Activated CD4-positive, alpha-beta T cell treated with anti-CD3 and anti-CD28 coated beads, Interleukin-2, amount 50 U/mL, for 48 hours (primary cell): ENCODE measurements at regions not wholly inside any gene's neighbourhood (a gene's known extent, or its start where the extent isn't known, plus 50 kb on each side); places are given as distances from the start of the nearest gene placed in this dataset.

Experiments used
- DNase-seq, 2 experiments: peaks; one replicate each; pipeline ENCODE4 v3.0.0-alpha.2; 2020

DNA sequence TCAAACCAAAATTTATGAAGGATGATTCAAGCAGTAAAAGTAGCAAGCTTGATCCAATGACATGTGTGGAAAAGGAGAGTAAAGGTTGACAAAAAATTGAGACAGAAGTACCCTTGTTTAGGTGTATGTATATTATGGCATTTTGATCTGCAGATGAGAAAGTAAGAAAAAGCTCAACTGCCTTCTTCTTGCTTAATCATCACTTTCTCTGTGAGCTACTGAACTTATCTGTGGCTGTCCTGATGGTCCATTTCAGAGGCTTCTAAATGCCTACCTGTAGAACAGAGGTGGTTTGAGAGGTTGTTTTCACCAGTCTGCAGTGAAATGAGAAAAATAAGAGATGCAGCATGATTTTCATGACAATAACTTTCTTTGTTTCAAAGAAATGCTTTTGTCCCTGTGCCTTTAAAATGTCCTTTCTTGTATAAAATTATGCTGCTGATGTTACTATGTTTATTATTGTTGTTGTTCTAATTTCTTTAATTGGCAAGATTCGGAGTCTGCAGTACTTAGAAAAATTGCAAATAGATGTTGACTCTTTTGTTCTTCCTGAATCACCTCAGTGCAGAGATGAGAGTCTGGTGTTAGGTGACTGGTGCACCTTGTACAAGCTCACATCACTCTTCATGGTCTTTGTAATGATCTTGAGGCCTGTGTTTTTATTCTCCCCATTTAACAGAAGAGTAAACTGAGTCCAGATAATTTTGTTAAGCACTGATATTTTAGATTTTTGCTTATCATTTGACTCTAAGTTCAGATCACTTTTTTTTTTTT, 821.9 kb downstream of the VRK1 start:
- DNase-seq: no peak

DNA sequence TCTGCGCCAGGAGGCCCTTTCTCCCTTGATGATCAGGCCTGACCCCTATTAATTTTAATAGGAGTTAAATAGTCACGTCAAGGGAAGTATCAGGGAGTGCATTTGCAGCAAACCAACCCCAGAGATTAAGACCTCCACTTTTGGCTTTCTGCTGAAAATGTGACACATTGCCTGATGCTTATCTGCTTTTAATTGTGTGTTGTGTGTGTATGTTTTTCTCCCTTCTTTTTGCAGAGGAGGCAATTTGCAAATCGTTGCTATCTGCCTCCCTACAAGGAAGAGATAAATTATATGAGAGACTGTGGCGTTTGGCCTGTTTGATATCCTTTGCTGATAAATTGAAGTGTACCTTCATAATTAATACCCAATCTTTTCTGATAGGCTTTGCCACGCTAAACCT, 822.9 kb downstream of the VRK1 start:
- no peak for DNase-seq

- no peak for DNase-seq
These were observed 827.8 kb downstream of the VRK1 start for GRCh38 chr14:97624985-97625384.

GRCh38 chr14:97625477-97625876, 828.3 kb downstream of the VRK1 start:
- DNase-seq: no peak

DNA sequence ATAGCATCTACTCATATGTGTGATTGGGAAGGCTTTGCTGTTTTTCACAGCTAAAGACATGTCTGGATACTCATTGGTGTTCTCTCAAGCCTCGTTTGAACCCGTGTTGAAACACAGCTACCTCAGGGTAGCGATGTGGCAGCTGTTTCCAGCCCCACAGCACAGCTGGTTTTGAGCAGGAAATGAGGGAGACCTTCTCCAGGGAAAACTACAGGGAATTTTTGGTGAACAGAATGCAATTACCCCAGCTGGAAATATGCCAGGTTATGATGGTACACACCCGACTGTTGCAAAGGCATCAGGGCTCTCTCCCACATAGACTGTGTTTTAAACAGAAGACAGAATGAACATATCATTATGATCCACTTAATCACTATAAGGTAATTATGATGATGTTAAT, 828.9 kb downstream of the VRK1 start:
- DNase-seq: no peak

DNA sequence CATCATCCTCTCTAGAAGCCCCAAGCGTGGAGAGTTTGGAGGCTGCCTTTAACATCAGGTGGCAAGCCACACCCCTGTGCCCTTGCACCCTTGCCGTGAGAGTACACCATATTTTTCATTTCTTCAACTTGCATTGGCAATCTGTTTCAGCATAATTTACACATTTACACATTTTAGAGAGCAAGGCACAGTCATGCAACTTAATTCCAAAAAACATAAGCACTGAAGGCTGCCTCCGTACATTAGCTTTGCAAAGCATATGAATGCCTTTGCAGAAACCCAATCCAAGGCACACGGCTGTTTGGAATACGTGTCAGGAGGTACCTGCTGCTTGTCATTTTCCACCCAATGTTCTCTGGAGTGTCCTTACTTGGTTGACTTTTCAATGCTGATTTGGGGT, 833.1 kb downstream of the VRK1 start:
- no peak for DNase-seq

DNA sequence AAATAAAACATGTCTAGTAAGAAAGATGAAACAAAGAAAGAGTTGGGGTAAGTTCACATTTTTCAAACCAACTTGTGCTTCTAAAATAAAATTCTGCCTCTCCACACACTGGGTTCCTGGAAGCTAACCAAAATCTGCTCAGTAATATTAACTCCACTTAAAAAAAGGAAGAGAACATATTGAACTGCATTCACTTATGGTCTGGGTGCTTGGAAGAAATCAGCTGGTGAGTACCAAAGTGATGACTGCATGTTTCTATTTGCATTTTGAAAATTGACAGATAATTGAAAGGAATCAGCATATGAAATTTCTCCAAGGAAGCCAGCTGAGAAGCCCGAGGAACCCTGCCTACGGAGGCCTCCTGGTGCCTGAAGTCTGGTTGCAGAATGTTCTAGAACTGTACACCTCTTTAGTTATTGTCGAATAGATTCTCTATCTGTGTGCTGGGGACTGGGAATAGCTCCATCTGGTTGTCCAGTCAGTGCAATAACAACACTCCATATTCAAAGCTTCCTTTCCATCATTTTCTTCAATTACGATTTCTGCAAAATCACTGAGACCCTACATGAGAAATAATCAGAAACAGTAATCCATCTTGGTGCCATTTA, 836.1 kb downstream of the VRK1 start:
- DNase-seq: no peak

- peak; percentile 10 to 14 for DNase-seq
These were observed 837.6 kb downstream of the VRK1 start for GRCh38 chr14:97634751-97635150.

GRCh38 chr14:97638864-97639263, 841.7 kb downstream of the VRK1 start:
- no peak for DNase-seq

GRCh38 chr14:97640031-97640430, 842.8 kb downstream of the VRK1 start:
- no peak for DNase-seq

GRCh38 chr14:97641827-97642226, 844.6 kb downstream of the VRK1 start:
- DNase-seq: no peak

GRCh38 chr14:97642631-97643030, 845.4 kb downstream of the VRK1 start:
- no peak for DNase-seq

DNA sequence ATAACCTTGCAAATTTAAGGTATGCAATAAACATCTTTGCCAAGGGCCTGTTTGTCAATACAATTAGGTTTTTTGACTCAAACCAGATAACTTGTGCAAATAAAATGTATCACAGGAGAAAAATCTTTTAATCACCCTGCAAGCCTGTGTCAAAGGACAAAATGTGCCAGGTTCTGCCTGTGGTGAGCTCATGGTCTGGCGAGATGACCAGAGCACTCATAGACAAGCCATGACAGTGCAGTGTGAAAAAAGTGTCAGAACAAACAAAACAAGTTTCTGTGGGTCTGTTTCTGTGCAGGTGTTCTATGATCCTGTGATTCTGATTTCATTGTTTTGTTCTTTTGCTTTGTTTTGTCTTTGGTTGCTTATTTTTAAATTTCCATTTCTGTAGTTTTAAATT, 847.2 kb downstream of the VRK1 start:
- DNase-seq: no peak

- no peak for DNase-seq
These were observed 852.6 kb downstream of the VRK1 start for GRCh38 chr14:97649752-97650151.

DNA sequence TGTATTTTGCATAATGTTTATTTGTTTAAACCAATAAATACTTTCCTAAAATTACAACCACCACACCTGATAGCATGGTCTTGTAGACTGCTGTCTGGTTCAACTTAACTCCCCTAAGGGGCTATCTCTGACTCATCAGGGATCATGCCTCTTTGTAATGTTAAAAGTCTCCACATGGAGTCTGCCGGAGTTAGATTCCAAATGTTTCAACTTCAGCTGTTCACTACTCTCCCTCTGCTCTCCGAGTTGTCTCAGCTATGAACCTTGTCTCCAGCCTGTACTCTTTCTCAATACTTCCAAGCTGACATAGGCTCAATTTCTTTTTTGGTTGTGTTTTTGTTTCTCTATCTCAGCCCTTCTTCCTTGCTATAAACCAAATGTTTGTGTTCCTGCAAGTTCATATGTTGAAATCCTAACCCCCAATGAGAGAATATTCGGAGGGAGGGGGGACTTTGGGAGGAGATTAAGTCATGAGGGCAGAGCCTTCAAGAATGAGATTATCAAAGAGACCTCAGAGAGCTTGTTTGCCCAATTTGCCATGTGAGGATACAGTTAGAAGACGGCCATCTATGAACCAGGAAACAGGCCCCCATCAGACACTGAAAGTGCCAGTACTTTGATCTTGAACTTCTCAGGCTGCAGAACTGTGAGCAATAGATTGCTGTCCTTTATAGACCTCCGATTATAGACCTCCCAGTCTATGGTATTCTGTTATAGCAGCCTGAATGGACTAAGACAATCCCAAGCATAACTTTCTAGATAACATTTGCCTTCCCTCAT, 858.2 kb downstream of the VRK1 start:
- no peak for DNase-seq

GRCh38 chr14:97657609-97658008, 860.4 kb downstream of the VRK1 start:
- DNase-seq: no peak

GRCh38 chr14:97687944-97688630, 890.9 kb downstream of the VRK1 start:
- no peak for DNase-seq

GRCh38 chr14:97688631-97689336, 891.6 kb downstream of the VRK1 start:
- DNase-seq: no peak

- DNase-seq: no peak
These were observed 894.9 kb downstream of the VRK1 start for GRCh38 chr14:97692084-97692483.

DNA sequence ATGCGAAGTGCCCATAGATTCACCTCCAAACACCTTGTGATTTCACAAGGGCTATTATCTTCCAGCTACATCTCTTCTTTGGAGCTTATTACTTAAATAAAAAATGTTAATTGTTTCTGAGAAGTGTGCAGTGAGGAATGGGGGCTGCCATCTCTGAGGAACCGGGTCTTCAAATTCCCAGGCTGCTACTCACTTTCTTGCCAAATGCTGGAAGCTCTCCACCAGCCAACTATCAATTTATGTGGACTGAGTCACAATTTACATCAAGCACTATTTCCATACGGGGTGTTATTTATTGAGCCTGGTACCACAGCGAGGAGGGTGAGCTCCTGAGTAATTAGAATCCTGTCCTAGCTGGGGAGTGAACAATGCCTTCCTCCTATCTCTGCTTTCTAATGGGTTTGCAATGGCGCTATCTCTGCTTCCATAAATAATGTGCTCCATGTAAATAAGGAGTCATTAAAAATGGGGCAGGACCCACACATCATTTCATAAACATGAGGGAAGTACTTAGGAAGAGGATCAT, 898.3 kb downstream of the VRK1 start:
- no peak for DNase-seq

DNA sequence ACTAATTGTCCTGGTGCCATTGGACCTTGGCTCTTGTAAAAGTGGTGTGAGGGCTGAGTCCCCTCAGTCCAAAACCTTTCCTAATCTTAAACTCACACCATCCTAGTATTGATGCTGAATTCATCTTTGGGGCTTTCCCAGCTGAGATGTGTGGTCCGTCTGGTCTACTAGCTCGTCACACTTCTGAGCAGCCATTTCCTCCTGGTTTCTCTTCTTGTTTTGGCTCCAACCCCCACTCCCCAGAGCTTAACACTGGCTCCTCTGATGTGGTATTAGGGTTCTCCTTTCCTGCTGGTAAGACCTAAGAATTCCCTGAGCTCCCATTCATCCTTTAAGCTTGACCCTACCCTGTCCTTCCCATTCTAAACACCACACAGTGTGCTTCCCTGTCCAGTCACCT, 900.6 kb downstream of the VRK1 start:
- peak in 1 of 2 experiments; percentile 34 for DNase-seq

- DNase-seq: no peak
These were observed 901.8 kb downstream of the VRK1 start for GRCh38 chr14:97699026-97699425.
